Vagina (tissue), 2 donors: ENCODE measurements at regions not wholly inside any gene's neighbourhood (a gene's known extent, or its start where the extent isn't known, plus 50 kb on each side); places are given as distances from the start of the nearest gene placed in this dataset.

Experiments used
- DNase-seq, 2 donors: peaks; one replicate each; pipeline ENCODE4 v3.0.0-alpha.2; 2017; ENCODE audit errors: extremely low spot score in 2 of 2
- H3K27ac ChIP-seq: fragments of 200-600 bp; sonication (generic); one replicate; pipeline ENCODE4 v1.5.1; 2019
- H3K27me3 ChIP-seq: fragments of 200-600 bp; sonication (generic); one replicate; pipeline ENCODE4 v1.5.1; 2019
- H3K36me3 ChIP-seq, 2 donors: fragments of 200-600 bp; sonication (generic); one replicate each; pipeline ENCODE4 v1.5.1; 2017 to 2019
- H3K4me1 ChIP-seq: fragments of 200-600 bp; sonication (generic); one replicate; pipeline ENCODE4 v1.5.1; 2019
- H3K4me3 ChIP-seq, 2 donors: fragments of 200-600 bp; sonication (generic); 1 replicate in 1 of 2; 2 replicates in 1 of 2; pipeline ENCODE4 v1.5.1; 2016 to 2019
- H3K9me3 ChIP-seq: fragments of 200-600 bp; sonication (generic); one replicate; pipeline ENCODE4 v1.5.1; 2019
- CTCF ChIP-seq, 3 experiments: fragments of 450-650 bp in 2 of 3; fragments of 200-600 bp in 1 of 3; sonication (generic) in 1 of 3; IDR thresholded peaks; one replicate each; pipeline ENCODE4 v1.5.1; 2017 to 2019; ENCODE audit warnings: antibody characterized with exemption in 3 of 3, mild to moderate bottlenecking in 2 of 3, moderate library complexity in 2 of 3
- POLR2A ChIP-seq, 2 donors: fragments of 450-650 bp; IDR thresholded peaks; one replicate each; pipeline ENCODE4 v1.6.1; 2017; ENCODE audit warnings: antibody characterized with exemption in 2 of 2, mild to moderate bottlenecking in 2 of 2, moderate library complexity in 2 of 2
- POLR2AphosphoS5 ChIP-seq, 2 donors: sonication (generic); formaldehyde crosslinking; IDR thresholded peaks; one replicate each; pipeline ENCODE4 v1.9.0; 2017; ENCODE audit warnings: antibody characterized with exemption in 2 of 2, mild to moderate bottlenecking in 2 of 2, low read depth in 1 of 2; ENCODE audit not compliant: insufficient read depth in 1 of 2
- intact Hi-C: fragments of 100-400 bp; cut with DNase I; formaldehyde crosslinking; loops from one replicate; pipeline ENCODE4 v1.15.1; 2023

- TF ChIP-seq CTCF (IDR thresholded peaks at IDR 0.05), result no peak
- no peak for TF ChIP-seq POLR2A (IDR thresholded peaks at IDR 0.05)
- TF ChIP-seq POLR2AphosphoS5 (IDR thresholded peaks at IDR 0.05; ENCODE audit: insufficient read depth in 1 of 2, low read depth in 1 of 2), result no peak
- Histone ChIP-seq H3K27me3 (no peaks in the 10 kb centered on the region), H3K36me3 (no peaks in the 10 kb centered on the region), H3K4me1 (no peaks in the 10 kb centered on the region), H3K9me3 (no peaks in the 10 kb centered on the region), H3K4me3 (no peak overlapping the region), H3K27ac (no peak overlapping the region)
- no peak for DNase-seq
- intact Hi-C loops, result no loop called here
Measured at GRCh38 chr5:13640270-13640669, 304.2 kb downstream of the DNAH5 start.

- DNase-seq, result no peak
- H3K36me3 ChIP-seq, result no peaks in the 10 kb centered on the region
- H3K4me3 ChIP-seq, result no peak overlapping the region
- H3K27me3 ChIP-seq, result no peaks in the 10 kb centered on the region
- TF ChIP-seq POLR2A (IDR thresholded peaks at IDR 0.05), result no peak
- no peak for TF ChIP-seq CTCF (IDR thresholded peaks at IDR 0.05)
- no peak for TF ChIP-seq POLR2AphosphoS5 (IDR thresholded peaks at IDR 0.05; ENCODE audit: insufficient read depth in 1 of 2, low read depth in 1 of 2)
- no peaks in the 10 kb centered on the region for H3K4me1 ChIP-seq
- no peak overlapping the region for H3K27ac ChIP-seq
- intact Hi-C loops, result no loop called here
- no peaks in the 10 kb centered on the region for H3K9me3 ChIP-seq
Measured at GRCh38 chr5:13632676-13633075, 311.8 kb downstream of the DNAH5 start.

GRCh38 chr5:13629218-13629617, 315.3 kb downstream of the DNAH5 start:
- intact Hi-C loops, result no loop called here

GRCh38 chr5:13627673-13628454, 316.6 kb downstream of the DNAH5 start:
- H3K27me3 ChIP-seq, result no peaks in the 10 kb centered on the region
- H3K36me3 ChIP-seq, result no peaks in the 10 kb centered on the region
- intact Hi-C loops, result no loop called here
- DNase-seq, result no peak
- H3K4me1 ChIP-seq, result no peaks in the 10 kb centered on the region
- H3K27ac ChIP-seq, result no peak overlapping the region
- TF ChIP-seq CTCF (IDR thresholded peaks at IDR 0.05) (no peak), POLR2AphosphoS5 (IDR thresholded peaks at IDR 0.05; ENCODE audit: insufficient read depth in 1 of 2, low read depth in 1 of 2) (no peak), POLR2A (IDR thresholded peaks at IDR 0.05) (no peak)
- no peaks in the 10 kb centered on the region for H3K9me3 ChIP-seq
- H3K4me3 ChIP-seq, result no peak overlapping the region

More at GRCh38 chr5:13629218-13629617, 315.3 kb downstream of the DNAH5 start:
- Histone ChIP-seq H3K27me3 (no peaks in the 10 kb centered on the region), H3K9me3 (no peaks in the 10 kb centered on the region), H3K27ac (no peak overlapping the region), H3K4me3 (no peak overlapping the region), H3K4me1 (no peaks in the 10 kb centered on the region), H3K36me3 (no peaks in the 10 kb centered on the region)
- DNase-seq, result no peak
- no peak for TF ChIP-seq POLR2A (IDR thresholded peaks at IDR 0.05)
- no peak for TF ChIP-seq POLR2AphosphoS5 (IDR thresholded peaks at IDR 0.05; ENCODE audit: insufficient read depth in 1 of 2, low read depth in 1 of 2)
- no peak for TF ChIP-seq CTCF (IDR thresholded peaks at IDR 0.05)

- Histone ChIP-seq H3K27me3 (no peaks in the 10 kb centered on the region), H3K27ac (no peak overlapping the region), H3K4me3 (no peak overlapping the region), H3K9me3 (no peaks in the 10 kb centered on the region), H3K36me3 (no peaks in the 10 kb centered on the region), H3K4me1 (no peaks in the 10 kb centered on the region)
- TF ChIP-seq POLR2A (IDR thresholded peaks at IDR 0.05), result no peak
- no peak for TF ChIP-seq CTCF (IDR thresholded peaks at IDR 0.05)
- no peak for TF ChIP-seq POLR2AphosphoS5 (IDR thresholded peaks at IDR 0.05; ENCODE audit: insufficient read depth in 1 of 2, low read depth in 1 of 2)
- intact Hi-C loops, result no loop called here
- no peak for DNase-seq
Measured at GRCh38 chr5:13625616-13626198, 318.8 kb downstream of the DNAH5 start.
